GM12892 (cell line): ENCODE measurements at regions not wholly inside any gene's neighbourhood (a gene's known extent, or its start where the extent isn't known, plus 50 kb on each side); places are given as distances from the start of the nearest gene placed in this dataset.

Experiments used
- DNase-seq: peaks from one replicate; pipeline ENCODE4 v3.0.0; 2011; ENCODE audit not compliant: insufficient read length
- FAIRE-seq: peaks from 2 replicates; lab custom pipeline; 2011; peaks lifted over from hg19 to GRCh38; lab: Jason Lieb, UNC
- POLR2A ChIP-seq: IDR thresholded peaks from 2 replicates; pipeline ENCODE4 v1.6.1; 2011; ENCODE audit warnings: low read depth, low read length, control low read depth
- POLR2AphosphoS5 ChIP-seq: IDR thresholded peaks from 2 replicates; pipeline ENCODE4 v1.6.1; 2011; ENCODE audit warnings: low read depth, low read length, control low read depth
- TAF1 ChIP-seq: IDR thresholded peaks from 2 replicates; pipeline ENCODE4 v1.6.1; 2011; ENCODE audit warnings: low read depth, mild to moderate bottlenecking, control low read depth, low read length, borderline replicate concordance

- TF ChIP-seq TAF1 (no peak), POLR2A (no peak), POLR2AphosphoS5 (no peak)
- no peak for DNase-seq
- FAIRE-seq = no peak
Measured at GRCh38 chr14:71309756-71310155, 402.5 kb downstream of the PCNX1 start.

GRCh38 chr14:71311061-71311460 is 403.8 kb downstream of the PCNX1 start:
- DNase-seq (no peak), FAIRE-seq (no peak)
- TF ChIP-seq POLR2A = no peak
- TF ChIP-seq TAF1 = no peak
- TF ChIP-seq POLR2AphosphoS5 = no peak

- no peak for FAIRE-seq
- TF ChIP-seq TAF1 = no peak
- no peak for DNase-seq
Measured at GRCh38 chr14:71314717-71315116, 407.5 kb downstream of the PCNX1 start.

- TF ChIP-seq POLR2AphosphoS5 (no peak), TAF1 (no peak), POLR2A (no peak)
- FAIRE-seq = no peak
Measured at GRCh38 chr14:71317385-71318096, 410.3 kb downstream of the PCNX1 start.

GRCh38 chr14:71318097-71318459 is 410.8 kb downstream of the PCNX1 start:
- TF ChIP-seq TAF1 (no peak), POLR2A (no peak), POLR2AphosphoS5 (no peak)
- FAIRE-seq (no peak), DNase-seq (no peak)

More at GRCh38 chr14:71317385-71318096, 410.3 kb downstream of the PCNX1 start:
- no peak for DNase-seq

GRCh38 chr14:71319666-71320065 is 412.4 kb downstream of the PCNX1 start:
- no peak for FAIRE-seq
- no peak for TF ChIP-seq TAF1
- no peak for TF ChIP-seq POLR2A
- TF ChIP-seq POLR2AphosphoS5 = no peak
- no peak for DNase-seq

GRCh38 chr14:71320107-71320733 is 413.0 kb downstream of the PCNX1 start, which contains the start of gene SIPA1L1:
Gene SIPA1L1 (plus strand): TSS chr14:71320476.
- peak; percentile 82 for DNase-seq
- TF ChIP-seq POLR2A (peak; percentile 93), POLR2AphosphoS5 (peak; percentile 94), TAF1 (peak; percentile 94)
- FAIRE-seq = peak; percentile 99

- FAIRE-seq (peak; percentile 76), DNase-seq (peak; percentile 45)
- TF ChIP-seq POLR2AphosphoS5 = no peak; the same call in 1 of the 2 replicates
- TF ChIP-seq POLR2A = no peak
- TF ChIP-seq TAF1 = 0 out of 2 replicates have a peak, but pooled peaks have one; percentile 49
Measured at GRCh38 chr14:71320734-71321573, 413.7 kb downstream of the PCNX1 start.

- DNase-seq = no peak
- TF ChIP-seq POLR2AphosphoS5 (no peak), POLR2A (peak; percentile 1; the same call in 1 of the 2 replicates), TAF1 (no peak)
- FAIRE-seq = peak; percentile 70
Measured at GRCh38 chr14:71321574-71322315, 414.5 kb downstream of the PCNX1 start.

GRCh38 chr14:71322655-71323250 is 415.5 kb downstream of the PCNX1 start:
- FAIRE-seq (peak; percentile 93), DNase-seq (no peak)
- TF ChIP-seq TAF1 (no peak), POLR2AphosphoS5 (no peak), POLR2A (no peak)

GRCh38 chr14:71324767-71325272 is 417.6 kb downstream of the PCNX1 start:
- TF ChIP-seq POLR2AphosphoS5 = 0 out of 2 replicates have a peak, but pooled peaks have one; percentile 54
- TF ChIP-seq POLR2A = peak; percentile 52
- no peak for TF ChIP-seq TAF1
- FAIRE-seq = peak; percentile 98
- DNase-seq = no peak
